ENCODE measurements at regions not wholly inside any gene's neighbourhood (a gene's known extent, or its start where the extent isn't known, plus 50 kb on each side); places are given as distances from the start of the nearest gene placed in this dataset.

GRCh38 chr10:52644373-52645186 is 128.0 kb downstream of the MBL2 start:
- TF ChIP-seq FOS (IDR thresholded peaks at IDR 0.05; ENCODE audit: borderline replicate concordance, insufficient read depth, low read length) = no peak
- TF ChIP-seq CTCF (IDR thresholded peaks at IDR 0.05; ENCODE audit: extremely low read depth in 1 of 2, insufficient read depth in 1 of 2, low read depth in 1 of 2, low read length in 2 of 2) = peak; percentile 56 to 61
- TF ChIP-seq POLR2A (IDR thresholded peaks at IDR 0.05; ENCODE audit: low read depth, low read length) = no peak
- TF ChIP-seq POLR2AphosphoS5 (IDR thresholded peaks at IDR 0.05; ENCODE audit: insufficient read depth, low read depth, low read length) = no peak
- no peak for TF ChIP-seq EZH2 (IDR thresholded peaks at IDR 0.05; ENCODE audit: borderline replicate concordance, low read depth, low read length, severe bottlenecking)
- no peak for TF ChIP-seq MAX (IDR thresholded peaks at IDR 0.05; ENCODE audit: insufficient read depth, insufficient read length)
